Cerebellar cortex (tissue), 1 donor: ENCODE measurements at regions not wholly inside any gene's neighbourhood (a gene's known extent, or its start where the extent isn't known, plus 50 kb on each side); places are given as distances from the start of the nearest gene placed in this dataset.
A peak's percentile ranks its signal among the peaks of the same experiment; 100 is the strongest.
"Not testable (repeated sequence)": the region's sequence is repeated elsewhere in the genome, so short reads cannot be mapped to it uniquely, and the experiment has no call there.

Source experiments
- DNase-seq: peaks from one replicate; pipeline ENCODE4 v3.0.0-alpha.2; 2015; ENCODE audit warnings: low spot score

DNA sequence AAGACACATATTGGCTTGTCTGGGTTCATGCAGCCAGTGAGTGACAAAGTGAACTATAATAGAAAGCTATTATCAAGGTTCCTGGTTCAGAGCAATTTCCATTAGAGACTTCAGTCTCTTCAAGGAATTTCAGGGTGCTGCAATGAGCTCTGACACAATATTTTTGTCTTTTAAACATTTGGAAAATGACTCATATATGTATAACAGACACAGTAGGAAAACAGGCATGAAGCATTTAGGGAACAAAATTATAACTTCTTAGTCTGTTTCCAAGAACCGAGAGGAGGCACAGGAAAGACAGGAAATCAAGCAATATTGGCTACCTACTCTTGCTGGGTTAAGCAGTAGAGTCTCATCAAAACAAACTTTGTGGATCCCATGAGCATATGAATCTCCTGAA, 170.4 kb downstream of the PTPRC start:
- DNase-seq: no peak

DNA sequence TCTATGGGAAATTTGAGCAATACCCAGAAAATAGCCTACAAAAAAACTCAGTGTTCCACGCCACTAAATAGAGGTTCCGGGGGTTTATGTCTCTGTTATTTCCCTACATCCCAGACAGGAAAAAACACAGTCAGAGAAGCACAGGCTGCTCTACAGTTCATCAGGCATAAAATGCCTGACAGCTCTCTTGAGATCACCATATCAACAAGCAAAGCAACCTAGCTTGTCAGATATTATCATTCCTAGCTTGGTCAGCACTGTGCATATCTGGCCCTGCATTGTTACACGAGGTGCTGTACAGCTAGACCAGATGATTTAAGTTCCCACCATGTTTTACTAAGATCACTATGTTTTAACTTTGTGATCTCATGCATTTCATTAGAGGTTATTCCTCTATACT, 172.6 kb downstream of the PTPRC start:
- no peak for DNase-seq

DNA sequence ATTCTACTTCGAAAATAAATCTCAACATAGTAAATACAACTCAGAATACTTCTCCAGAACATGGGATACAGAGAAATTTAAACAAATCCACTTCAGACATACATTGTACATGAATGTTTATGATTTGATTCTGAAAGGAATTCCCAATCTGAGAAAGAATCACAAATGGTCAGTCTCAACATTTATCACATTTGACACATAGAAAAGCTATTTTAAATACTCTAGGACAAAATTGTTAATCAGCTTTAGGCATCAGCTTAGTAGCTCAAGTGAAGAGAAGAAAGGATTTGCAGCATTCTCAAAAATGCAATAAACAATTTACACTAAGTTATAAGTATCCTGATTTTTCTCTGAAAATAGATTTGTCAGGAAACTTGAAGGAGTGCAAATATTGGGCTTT, 184.8 kb downstream of the PTPRC start:
- DNase-seq: no peak

DNA sequence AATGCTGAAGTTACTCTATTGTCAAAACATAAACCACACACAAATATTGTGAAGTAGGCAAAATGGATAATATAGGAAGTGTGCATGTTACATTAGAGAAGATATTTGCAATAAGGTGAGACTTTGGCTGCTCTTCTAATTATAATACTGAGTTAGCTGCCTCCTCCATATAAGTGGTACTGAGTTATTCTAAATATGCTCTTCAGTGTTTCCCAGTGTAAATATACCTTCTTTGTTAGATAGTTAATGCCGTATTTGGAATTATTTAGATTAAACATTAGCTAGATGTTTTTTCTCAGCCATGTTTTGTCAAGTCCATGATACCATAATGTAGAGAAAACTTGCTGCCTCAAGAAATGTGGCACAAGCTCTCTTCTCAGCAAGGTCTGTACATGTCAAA, 186.4 kb downstream of the PTPRC start:
- no peak for DNase-seq

GRCh38 chr1:198829356-198829755, 190.5 kb downstream of the PTPRC start:
- no peak for DNase-seq

DNA sequence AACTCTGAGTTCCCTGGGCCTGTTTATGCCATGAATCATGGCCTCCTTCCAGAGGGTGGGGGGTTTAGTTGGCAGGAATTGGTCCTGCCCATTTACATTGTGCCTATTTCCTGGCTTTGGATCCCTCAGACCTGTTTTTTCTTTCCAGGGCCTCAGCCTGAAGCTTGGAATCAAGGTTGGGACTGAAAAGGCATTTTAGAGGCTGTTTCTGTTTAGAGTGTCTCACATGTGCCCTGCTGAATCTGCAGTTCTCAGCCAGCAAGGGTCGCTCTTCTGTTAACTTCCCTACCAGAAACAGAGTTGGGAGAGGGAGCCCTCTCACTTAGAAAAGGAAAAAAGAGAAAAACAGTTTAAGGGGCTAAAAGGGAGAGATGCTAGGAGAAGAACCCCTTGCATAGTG, 191.1 kb downstream of the PTPRC start:
- DNase-seq: peak; percentile 31

DNA sequence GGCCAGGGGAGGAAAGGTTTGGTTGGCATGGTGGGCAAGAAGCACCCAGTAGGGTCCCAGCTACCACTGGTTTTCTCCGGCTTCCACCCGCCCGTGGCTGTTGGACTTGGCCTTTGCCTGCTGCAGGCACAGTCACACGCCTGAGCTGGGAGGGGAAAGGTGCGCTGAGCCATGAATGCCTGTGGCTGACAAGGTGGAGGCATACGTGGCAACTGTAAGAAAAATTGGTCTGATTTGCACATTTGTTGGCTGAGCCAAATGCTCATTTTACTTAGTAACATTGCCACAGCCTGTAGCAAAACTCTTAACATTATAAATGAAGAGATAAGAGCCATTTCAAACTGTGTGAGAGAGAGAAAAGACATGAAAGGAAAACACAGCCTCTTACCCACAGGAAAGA, 191.6 kb downstream of the PTPRC start:
- DNase-seq: peak; percentile 30

GRCh38 chr1:198833706-198834503, 195.1 kb downstream of the PTPRC start:
- DNase-seq: peak; percentile 71

DNA sequence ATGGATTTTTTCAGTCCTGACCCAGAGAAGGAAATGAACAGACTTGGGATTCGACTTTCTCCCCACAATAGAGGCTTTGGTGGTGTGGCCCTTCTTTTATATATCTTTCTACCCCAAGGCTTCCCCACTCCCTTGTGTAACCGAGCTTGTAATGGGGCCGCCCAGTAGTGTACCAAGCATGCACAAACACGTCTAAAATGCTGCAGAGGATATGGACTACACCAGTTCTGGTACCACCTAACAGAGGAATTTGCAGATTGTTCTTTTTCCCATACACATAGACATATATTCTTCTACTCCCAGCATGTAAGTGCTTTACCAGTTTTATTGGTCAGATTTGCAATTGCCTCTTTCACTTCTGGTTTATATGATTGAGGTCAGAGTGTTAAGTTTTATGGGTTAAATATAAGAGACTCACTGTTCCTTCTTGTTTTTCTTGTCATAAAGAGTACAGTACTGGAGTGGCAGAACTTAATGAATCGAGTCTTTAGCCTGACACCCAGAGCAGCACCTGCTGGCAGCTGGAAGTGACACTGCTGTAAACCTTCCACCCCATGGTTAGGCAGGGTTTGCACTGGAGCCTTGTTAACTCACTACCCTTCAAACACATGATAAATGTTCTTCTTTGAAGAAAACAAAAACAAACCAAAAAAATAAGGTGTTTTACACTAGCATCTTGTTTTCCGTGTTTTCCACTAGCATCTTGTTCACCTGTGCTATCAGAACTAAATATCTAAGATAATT, 198.6 kb downstream of the PTPRC start:
- no peak for DNase-seq

DNA sequence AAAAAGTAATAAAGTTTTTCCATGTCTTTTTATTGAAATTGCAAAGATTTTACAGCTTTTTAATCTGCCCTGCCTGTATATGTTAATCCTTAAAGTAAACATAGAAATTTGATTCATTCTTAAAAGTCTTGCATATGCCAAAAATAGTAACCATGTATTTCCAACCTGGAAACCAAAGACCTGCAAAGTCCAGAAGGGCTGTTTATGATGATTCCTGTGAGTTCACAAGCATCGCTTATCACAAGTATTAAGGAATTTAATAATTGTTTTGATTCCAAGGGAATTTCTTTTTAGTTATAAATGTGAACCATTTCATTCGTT, 199.1 kb downstream of the PTPRC start:
- no peak for DNase-seq

GRCh38 chr1:198841477-198841876, 202.6 kb downstream of the PTPRC start:
- DNase-seq: no peak

DNA sequence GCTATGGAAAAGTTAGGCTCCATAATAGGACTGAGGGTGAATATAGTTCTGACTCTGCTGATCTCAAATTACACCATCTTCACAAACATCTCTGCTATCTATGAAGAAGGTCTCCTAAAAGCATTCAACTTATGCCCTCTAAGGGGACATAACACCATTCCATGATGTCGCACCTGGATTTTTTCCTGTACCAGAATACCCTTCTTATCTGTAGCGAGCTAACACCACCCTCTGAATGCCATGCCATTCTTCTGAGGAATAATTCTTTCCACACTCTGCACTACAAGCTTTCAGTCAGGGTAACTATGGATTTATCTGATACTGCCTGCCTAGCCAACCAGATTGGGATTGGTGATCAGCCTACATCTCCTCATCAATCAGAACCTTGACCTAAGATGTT, 203.8 kb downstream of the PTPRC start:
- no peak for DNase-seq

DNA sequence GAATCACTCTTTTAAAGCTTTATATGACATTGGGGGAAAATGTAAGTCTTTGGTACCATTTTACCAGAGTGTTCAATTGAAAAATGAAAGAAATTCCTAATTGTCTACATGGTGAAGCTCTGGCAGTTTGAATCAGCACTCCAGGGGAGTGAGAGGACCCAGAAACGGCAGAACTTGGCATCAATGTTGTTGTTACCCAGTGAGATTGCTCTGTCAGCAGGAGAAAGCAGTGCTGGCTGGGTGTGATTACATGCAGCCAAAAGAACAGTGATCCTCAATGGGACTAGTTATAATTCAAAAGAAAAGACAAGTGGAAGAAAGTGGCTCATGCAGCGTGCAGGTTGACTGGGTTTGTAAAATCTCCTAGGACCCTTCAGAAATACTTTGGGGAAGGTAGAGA, 206.4 kb downstream of the PTPRC start:
- DNase-seq: peak; percentile 40

DNA sequence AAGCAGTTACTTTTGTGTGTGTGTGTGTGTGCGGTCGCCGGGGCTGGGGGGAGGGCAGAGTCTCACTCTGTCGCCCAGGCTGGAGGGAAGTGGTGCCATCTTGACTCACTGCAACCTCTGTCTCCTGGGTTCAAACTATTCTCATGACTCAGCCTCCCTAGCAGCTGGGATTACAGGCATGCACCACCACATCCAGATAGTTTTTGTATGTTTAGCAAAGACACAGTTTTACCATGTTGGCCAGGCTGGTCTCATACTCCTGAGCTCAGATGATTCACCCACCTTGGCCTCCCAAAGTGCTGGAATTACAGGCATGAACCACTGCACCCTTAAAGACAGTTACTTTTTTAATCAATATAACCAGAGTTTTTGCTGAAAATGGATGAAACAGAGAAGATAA, 207.0 kb downstream of the PTPRC start:
- DNase-seq: no peak

- DNase-seq: peak; percentile 43
These were observed 207.7 kb downstream of the PTPRC start for GRCh38 chr1:198846556-198846955.

DNA sequence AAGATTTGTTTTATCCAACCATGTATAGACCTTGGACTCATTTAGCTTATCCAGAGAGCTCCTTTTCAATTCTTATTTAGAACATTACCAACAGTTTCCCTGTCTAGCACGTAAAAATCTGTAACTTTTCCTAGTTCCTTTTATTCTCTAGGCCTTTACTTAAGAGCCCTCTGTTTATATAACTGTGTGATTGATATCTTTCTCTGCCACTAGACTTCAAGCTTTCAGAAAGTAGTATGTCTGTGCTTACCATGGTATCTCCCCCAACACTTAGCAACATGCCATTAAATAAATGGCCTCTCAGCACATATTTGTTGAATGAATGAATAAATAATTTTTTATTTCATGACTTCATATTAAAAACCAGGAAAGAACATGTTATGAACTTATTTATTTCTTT, 209.4 kb downstream of the PTPRC start:
- no peak for DNase-seq

DNA sequence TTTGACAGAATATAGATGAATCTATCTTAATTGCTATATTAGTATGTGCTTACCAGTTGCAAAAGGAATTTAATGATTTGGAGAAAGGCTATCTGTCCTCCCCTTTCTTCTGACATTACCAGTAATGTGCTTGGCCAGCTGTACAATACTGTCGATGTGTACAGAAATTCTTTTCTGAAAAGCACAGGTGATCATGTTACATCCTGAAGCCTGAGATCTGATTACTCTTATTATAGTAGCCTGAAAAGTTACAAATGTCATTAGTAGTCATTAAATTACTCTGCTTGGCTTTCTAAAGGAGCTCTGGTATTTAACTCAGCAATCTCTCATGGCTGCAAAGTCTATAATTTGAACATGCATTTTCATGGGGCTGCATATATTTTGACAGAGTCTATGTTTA, 209.8 kb downstream of the PTPRC start:
- DNase-seq: no peak

GRCh38 chr1:198849093-198849492, 210.3 kb downstream of the PTPRC start:
- DNase-seq: no peak

DNA sequence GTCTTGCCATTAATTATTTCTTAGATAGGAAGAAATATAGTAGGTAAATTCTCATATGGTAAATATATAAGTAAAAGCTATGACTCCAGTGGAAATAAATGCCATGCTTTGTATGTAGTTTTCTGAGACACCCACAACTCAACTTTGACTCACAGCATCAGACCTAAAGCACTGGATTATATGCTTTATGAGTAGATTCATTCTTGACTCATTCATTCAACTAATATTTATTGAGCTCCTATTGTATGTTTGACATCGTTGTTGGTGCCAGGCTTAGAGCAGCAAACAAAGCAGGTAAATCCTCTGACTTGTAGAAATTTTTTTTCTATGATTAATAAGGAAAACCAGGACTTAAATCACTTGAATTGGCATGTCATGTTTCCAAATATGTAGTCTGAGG, 211.4 kb downstream of the PTPRC start:
- DNase-seq: no peak

DNA sequence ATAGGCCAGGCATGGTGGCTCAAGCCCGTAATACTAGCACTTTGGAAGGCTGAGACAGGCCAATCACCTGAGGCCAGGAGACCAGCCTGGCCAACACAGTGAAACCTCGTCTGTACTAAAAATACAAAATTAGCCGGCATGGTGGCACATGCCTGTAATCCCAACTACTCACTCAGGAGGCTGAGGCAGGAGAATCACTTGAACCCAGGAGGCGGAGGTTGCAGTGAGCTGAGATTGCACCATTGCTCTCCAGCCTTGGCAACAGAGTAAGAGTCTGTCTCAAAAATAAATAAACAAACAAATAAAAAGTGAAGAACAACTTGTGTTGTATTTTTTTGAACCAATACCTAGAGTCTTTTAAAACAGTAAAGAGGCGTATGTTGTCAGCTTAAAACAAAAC, 212.1 kb downstream of the PTPRC start:
- not testable (repeated sequence) for DNase-seq

- no peak for DNase-seq
These were observed 217.8 kb downstream of the PTPRC start for GRCh38 chr1:198856601-198857000.

- DNase-seq: no peak
These were observed 219.2 kb downstream of the PTPRC start for GRCh38 chr1:198858033-198858432.

DNA sequence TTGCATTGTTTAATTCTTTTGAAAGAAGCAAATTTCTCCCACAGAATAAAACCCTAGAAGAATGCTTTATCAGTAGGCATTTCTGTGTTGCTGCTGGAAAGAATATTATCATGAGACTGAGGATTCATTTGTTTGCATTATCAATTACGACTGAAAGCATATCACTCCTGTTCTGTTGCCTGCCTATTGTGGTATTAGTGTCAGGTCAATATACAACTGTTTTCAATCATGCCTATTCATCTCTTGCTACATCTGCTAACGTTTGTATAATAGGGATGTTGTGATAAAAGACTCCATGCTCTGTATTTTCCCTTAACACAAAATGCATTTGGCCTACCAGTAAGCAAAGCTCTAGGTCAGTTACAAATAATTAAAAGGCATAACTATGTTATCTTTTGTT, 221.5 kb downstream of the PTPRC start:
- DNase-seq: no peak

DNA sequence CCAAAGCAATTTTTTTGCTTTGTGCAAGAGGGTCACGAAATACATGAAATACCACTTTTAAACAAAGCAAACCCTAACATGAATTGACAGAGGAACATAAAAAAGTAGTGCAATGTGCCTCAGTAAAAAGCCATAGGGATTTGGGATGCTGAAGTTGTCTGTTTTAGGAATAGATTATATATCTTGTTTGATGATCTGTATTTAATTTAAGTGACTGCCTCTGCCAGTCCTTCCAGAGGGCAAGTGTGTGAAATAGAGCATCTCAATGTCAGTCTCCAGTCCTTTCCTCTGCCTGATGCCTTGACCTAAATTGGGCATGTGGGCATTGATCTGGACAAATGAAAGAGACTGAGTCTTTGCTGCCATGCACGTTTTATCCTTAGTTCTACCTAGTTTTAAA, 222.8 kb downstream of the PTPRC start:
- DNase-seq: no peak
